ENCODE measurements at regions not wholly inside any gene's neighbourhood (a gene's known extent, or its start where the extent isn't known, plus 50 kb on each side); places are given as distances from the start of the nearest gene placed in this dataset.

GRCh38 chr17:77434136-77435114 is 293.7 kb downstream of the SEC14L1 start:
- TF ChIP-seq CTCF (IDR thresholded peaks at IDR 0.05) (no peak), POLR2AphosphoS5 (IDR thresholded peaks at IDR 0.05) (no peak), POLR2A (IDR thresholded peaks at IDR 0.05; ENCODE audit: low read depth) (no peak)
